IPS DF 19.7 (cell line): ENCODE measurements at regions not wholly inside any gene's neighbourhood (a gene's known extent, or its start where the extent isn't known, plus 50 kb on each side); places are given as distances from the start of the nearest gene placed in this dataset.
A peak's percentile ranks its signal among the peaks of the same experiment; 100 is the strongest.
"Not testable (repeated sequence)": the region's sequence is repeated elsewhere in the genome, so short reads cannot be mapped to it uniquely, and the experiment has no call there.

Experiments
- DNase-seq: peaks from one replicate; pipeline ENCODE4 v3.0.0-alpha.2; 2013; ENCODE audit warnings: low read depth, low spot score

- DNase-seq, result no peak
Measured at GRCh38 chr2:138269765-138270164, 231.8 kb upstream of the SPOPL start.

- peak; percentile 33 for DNase-seq
Measured at GRCh38 chr2:138271467-138271866, 230.1 kb upstream of the SPOPL start.

- no peak for DNase-seq
Measured at GRCh38 chr2:138272524-138273195, 228.9 kb upstream of the SPOPL start.

- not testable (repeated sequence) for DNase-seq
Measured at GRCh38 chr2:138273280-138273679, 228.3 kb upstream of the SPOPL start.

- no peak for DNase-seq
Measured at GRCh38 chr2:138274421-138275291, 226.9 kb upstream of the SPOPL start.

- no peak for DNase-seq
Measured at GRCh38 chr2:138275292-138275690, 226.3 kb upstream of the SPOPL start.

- no peak for DNase-seq
Measured at GRCh38 chr2:138275881-138276280, 225.7 kb upstream of the SPOPL start.

- DNase-seq, result no peak
Measured at GRCh38 chr2:138276339-138276738, 225.2 kb upstream of the SPOPL start.

- DNase-seq, result no peak
Measured at GRCh38 chr2:138277062-138277461, 224.5 kb upstream of the SPOPL start.

- no peak for DNase-seq
Measured at GRCh38 chr2:138279871-138280270, 221.7 kb upstream of the SPOPL start.

GRCh38 chr2:138280999-138281695 is 220.4 kb upstream of the SPOPL start:
- DNase-seq, result no peak

GRCh38 chr2:138282014-138282672 is 219.4 kb upstream of the SPOPL start:
- no peak for DNase-seq

GRCh38 chr2:138291805-138292204 is 209.8 kb upstream of the SPOPL start:
- DNase-seq, result no peak

GRCh38 chr2:138293045-138293444 is 208.5 kb upstream of the SPOPL start:
- DNase-seq, result no peak

GRCh38 chr2:138293549-138293948 is 208.0 kb upstream of the SPOPL start:
- DNase-seq, result no peak

- DNase-seq, result no peak
Measured at GRCh38 chr2:138294451-138294850, 207.1 kb upstream of the SPOPL start.

GRCh38 chr2:138296365-138296764 is 205.2 kb upstream of the SPOPL start:
- no peak for DNase-seq

GRCh38 chr2:138298120-138298814 is 203.3 kb upstream of the SPOPL start:
- no peak for DNase-seq

GRCh38 chr2:138298900-138299299 is 202.7 kb upstream of the SPOPL start:
- no peak for DNase-seq

- no peak for DNase-seq
Measured at GRCh38 chr2:138306626-138307025, 194.9 kb upstream of the SPOPL start.

GRCh38 chr2:138307099-138307498 is 194.5 kb upstream of the SPOPL start:
- no peak for DNase-seq
